GM21360 (cell line): ENCODE measurements at regions not wholly inside any gene's neighbourhood (a gene's known extent, or its start where the extent isn't known, plus 50 kb on each side); places are given as distances from the start of the nearest gene placed in this dataset.

Experiments used
- ATAC-seq: cut with Tn5 transposase; IDR thresholded peaks from one replicate; pipeline ENCODE4 v1.9.1; 2021; ENCODE audit warnings: mild to moderate bottlenecking, moderate library complexity; ENCODE audit not compliant: unreplicated experiment

DNA sequence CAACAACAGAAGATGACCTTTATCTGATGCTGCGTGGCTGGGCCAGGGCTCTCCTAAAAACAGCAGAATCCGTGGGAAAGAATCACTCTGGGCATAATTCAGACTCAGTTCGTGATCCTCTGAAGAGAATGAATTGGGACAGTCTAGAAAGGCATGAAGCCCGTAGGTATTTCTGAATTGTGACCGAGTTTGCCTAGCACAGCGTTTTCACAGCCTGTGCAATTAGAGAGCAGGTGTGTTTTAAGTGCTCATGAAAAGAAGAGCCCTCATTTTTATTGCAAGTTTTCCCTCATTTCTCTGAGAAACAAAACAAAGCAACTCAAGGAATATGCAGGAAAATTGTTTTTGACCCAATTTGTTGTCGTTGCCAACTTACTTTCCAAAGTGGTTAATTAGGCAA is 366.2 kb downstream of the WDR11 start:
- ATAC-seq: no peak

DNA sequence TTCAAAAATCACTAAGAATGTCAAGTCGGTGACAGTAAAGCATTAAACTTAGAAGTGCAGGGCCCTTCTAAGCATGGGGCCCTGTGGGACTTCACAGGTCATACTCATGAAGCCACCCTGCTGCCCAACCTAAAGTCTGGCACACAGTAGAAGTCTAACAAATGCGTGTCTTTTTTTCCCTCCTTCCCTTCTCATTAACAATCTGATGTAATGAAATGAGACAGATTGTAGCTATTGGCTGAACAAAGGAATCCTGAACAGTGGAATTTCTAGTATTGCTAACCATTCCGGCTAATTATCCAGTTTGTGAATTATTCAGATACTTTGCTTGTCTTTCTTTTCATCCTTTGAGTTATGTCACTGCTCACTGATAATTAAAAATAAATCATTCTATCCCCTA is 369.9 kb downstream of the WDR11 start:
- no peak for ATAC-seq

DNA sequence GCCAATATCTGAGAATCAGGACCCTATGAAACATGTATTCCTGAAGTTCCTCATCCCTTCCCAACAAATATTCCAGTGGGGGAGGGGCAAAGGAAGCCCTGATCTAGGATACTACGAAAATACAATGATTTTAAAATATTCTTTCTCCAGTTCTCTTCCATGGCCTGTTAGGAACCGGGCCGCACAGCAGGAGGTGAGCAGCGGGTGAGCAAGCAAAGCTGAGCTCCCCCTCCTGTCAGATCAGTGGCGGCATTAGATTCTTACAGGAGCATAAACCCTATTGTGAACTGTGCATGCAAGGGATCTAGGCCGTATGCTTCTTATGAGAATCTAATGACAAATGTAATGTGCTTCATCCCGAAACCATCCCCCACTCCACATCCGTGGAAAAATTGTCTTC is 370.8 kb downstream of the WDR11 start:
- no peak for ATAC-seq

DNA sequence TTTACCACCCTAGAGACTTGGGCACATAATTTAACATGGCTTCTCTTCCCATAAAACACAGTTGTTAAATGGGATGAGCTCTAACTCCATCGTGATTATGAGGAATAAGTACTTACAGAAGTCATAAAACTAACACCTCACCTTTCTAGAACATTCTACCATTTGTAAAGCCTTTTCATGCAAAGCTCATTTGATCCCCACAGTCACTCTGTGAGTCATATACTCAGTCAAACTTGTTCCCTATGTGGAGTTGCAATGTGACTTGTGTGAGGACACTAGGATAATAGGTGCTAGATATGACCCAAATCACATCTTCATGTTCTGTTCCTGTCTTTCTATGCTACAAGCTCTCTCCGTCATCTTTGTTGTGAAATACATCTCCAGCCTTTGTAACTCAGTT is 371.7 kb downstream of the WDR11 start:
- ATAC-seq: no peak

DNA sequence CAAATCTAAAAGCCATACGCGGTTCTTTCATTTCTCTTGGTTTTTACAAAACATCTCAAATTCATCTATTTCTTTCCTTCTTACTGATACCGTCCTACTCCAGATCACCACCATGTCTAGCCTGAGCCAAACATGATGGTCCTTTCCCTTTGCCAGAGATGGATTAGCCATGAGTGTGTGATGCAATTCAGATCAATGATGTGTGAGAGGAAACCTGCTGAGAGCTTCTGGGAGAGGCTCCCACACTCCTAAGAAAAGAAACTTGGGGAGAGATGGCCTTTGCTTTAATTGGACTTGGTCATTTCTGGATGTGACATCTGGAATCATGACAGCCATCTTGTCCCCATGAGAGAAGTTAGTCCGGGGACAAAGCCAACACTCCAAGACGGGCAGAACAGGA is 367.2 kb downstream of the FGFR2 start:
- ATAC-seq: no peak

DNA sequence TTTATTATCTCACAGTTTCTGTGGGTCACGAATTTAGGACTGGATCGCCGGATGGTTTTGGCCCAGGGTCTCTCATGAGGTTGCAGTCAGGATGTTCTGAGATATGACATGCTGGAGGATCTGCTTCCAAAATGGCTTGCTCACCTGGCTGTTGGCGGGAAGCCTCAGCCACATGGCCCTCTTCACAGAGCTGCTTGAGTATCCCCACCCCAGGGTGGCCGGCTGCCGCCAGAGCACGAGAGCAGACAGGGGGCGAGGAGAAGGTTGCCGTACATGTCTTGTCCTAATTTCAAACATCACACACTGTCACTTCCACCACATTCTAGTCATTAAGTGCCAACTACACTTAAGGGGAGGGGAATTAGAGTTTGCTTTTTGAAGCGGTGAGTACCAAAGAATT is 365.8 kb downstream of the FGFR2 start:
- no peak for ATAC-seq

DNA sequence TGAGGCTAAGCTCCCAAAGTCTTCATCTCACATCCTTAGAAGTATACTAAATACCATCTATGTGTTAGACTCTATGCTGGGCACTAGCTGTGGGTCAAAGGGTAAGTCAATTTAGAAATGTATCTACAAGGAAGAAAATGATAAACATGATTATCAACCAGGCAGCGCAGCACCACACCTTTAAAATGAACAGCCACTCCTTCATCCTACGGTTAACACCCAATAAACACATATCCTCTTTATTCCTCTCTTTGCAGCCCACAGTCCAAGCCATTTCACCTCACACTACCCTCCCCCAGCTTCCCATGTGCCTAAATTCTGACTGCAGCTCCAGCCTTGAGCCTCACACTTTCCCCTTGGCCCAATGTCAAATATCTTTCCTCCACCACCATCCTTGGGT is 362.6 kb downstream of the FGFR2 start:
- no peak for ATAC-seq

DNA sequence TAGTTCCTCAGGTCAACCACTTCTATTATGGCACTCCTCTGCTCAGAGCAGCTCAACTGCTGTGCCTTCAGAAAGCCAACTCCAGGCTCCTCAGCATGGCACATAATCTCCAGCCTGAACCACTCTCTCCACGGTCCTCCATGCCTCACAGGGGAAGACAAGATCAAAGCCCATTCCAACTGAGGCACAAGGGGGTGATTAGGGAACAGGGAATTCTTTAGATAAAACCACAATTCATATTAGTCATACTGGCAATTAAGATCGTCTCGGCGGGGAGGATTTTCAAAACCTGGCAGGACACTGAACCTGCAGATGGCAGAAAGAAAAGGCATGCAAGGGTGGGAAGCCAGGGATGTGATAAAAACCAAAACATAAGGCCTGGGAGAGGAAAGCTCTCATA is 361.6 kb downstream of the FGFR2 start:
- ATAC-seq: no peak

DNA sequence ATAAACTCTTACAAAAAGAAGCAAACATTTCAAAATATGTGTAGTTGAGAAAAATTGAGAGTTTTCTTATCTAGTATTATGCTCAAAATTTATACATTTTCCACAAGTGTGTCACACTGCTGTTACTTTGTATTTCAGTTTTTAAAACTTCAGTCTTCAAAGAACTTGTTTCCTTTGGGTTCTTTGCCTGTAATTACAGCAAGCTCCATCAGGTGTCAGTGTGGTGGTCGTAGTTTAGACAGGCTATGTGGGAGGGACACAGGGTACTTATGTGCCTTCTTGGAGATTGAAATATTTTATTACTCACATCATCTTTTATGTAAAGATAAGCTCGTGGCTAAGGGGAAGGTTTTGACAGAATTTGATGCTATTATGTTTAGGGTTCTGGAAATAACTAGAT is 360.5 kb downstream of the FGFR2 start:
- ATAC-seq: no peak

DNA sequence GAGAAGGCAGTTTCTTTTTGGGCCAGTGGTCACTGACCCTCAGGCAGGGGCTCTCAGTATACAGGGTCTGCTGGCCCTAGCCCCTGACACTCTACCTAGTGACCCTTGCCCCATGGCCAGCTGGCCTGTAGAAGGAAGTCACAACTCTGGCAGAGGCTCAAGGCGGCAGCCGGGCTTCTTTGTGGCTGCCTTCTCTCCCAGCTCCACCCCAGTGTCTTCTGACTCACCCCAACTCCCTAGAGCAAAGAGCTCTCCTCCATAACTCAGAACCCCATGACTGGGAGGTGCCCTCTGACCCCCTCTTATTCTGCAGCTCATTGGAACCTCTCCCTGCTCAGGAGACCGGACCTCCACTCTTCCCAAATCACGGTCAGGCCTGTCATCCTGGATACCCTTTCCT is 358.2 kb downstream of the FGFR2 start:
- ATAC-seq: no peak

DNA sequence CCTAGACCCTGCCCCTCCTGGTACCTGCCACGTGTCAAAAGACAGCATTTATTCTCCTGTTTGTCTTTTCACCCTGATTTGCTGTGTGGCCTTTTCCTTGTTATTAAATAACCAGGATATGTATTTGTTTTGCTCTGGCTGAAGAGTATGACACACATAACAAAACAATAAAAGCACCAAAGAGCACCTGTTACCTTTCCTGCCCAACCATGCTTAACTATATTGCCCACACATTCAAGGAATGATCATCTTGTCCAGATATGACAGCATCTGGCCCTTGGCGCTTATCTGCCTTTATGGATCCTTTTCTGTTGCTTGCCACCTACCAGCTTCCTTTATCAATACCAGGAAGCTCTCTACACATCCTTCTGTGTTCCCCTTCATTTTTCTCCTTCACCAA is 357.7 kb downstream of the FGFR2 start:
- ATAC-seq: no peak

DNA sequence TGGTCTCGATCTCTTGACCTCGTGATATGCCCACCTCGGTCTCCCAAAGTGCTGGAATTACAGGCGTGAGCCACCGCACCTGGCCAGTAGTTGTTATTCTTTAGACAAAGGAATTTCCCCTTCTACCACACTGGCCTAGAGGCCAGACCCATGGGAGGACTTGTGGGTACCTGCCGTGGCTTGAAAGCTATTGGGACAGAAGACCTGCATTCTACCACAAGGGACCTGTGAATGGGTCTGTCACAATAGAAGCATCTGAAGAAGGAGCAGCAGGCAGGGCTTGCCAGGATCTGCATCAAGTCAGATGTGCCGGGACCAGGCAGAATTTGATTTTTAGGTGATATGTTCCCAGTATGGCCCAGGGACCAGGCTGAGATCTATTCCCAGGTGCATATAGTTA is 356.9 kb downstream of the FGFR2 start:
- no peak for ATAC-seq

DNA sequence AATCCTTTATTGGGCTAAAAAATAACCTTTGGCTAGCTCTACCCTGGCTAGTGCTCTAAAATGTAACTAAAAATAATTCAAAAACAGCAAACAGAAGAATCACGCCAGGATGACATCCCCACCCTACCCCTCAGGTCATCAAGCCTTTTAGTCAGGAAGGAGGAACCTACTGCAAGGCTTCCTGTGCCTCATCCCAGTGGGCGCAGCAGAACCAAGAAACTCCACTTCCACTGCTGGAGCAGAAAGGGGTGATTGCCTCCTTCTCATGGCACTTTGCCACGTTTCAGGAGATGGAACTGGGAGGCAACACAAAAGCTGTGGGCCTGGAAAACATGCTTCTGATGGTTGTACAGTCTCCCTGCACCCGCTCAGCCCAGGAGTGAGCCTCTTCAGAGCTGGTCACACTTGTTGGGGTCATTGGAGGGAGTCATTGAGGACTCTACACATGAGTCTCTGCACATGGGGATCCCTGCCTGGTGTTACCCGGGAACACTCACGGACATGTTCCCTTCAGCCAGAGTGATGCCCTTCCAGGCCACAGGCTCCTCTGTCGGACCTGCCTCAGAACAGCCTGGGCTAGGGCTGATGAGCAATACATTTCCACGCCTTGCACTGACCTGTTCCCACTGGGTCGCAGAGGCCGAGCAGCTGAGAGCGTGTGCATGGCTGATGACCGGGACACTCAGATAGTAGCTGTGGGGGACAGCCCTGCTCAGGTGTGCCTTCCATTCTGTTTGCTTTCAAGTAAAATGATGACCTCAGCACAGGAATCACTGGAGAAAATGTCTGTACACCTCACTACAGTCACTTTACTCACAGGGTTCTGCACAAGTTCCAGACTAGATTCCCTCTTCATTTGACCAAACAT is 355.3 kb downstream of the FGFR2 start:
- no peak for ATAC-seq

DNA sequence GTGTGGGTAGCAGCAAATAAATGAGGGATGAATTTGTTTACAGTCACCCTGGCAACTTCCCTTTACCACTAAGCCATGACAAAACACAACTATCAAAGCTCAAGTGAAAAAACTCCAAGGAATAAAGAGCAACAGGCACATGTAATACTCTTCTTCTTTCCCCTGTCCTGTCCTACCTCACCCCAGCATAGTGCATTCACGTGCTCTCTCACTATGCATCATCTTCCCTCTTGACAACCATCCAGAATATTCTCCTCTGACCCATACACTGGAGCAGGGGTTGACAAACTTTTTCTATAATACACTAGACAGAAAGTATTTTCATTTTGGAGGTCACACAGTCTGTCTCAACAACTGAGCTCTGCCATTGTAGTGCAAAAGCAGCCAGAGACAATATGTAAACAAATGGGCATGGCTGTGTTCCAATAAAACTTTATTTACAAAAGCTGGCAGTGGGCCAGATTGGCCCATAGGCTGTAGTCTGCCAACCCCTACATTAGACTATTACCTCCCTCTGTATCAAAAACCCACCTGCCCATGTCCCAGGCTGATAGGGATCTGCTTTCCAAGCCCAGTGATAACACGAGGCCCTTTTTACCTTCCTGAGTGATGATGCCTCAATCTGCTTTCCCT is 354.5 kb downstream of the FGFR2 start:
- no peak for ATAC-seq

DNA sequence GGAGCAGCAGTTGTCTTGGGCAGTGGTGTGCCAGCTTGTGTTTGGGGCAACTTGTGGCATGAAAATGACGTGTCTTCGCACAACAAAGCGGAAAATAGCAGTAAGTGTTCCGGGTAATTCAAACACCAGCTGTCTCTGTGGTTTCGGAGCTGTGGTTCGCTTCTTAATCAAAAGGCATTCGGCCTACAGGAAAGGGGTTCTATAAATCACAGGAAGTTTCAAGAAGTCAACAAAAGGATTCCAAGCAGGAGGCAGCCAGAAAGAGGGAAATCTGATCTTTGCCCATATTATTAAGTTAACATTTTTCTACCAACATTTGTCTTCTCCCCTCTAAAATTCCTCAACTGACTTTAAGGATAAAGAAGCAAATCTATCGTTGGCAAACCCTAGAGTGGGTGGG is 353.4 kb downstream of the FGFR2 start:
- ATAC-seq: no peak

DNA sequence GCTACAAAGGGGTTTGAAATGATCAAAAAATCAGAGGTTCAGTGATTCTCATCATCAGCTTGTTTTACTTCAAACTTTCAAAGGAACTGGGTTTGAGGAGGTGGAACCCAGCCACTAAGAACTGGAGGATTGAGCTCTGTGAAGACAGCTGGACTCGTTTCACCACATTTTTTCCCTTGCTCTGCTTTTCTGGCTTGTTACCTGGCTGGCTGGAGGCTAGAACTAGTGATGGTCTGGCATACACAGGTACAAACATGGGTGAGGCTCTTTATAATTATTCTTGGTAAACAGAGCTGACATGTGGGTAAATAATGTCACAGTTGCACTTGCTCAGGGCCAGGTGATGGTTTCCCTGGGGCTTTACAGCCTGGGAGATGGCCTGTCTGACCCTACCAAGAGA is 352.5 kb downstream of the FGFR2 start:
- no peak for ATAC-seq

DNA sequence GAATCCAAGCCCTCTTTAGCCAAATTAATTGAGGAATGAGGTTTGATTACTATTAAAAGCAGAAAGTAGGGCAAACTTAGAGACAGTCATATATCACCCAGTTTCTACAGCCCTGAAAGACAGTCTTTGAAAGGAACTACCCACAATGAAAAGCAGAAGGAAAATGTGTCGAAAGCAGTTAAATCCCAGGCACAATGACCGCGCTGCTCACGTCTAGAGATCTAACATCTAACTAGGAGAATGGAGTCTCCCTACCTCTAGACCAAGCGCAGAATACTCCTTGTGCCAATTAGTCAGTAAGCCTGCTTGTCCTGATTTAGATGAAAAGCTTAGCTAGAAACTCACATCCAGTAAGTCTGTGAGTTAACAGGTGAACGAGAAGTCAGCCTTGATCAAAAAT is 350.0 kb downstream of the FGFR2 start:
- no peak for ATAC-seq

DNA sequence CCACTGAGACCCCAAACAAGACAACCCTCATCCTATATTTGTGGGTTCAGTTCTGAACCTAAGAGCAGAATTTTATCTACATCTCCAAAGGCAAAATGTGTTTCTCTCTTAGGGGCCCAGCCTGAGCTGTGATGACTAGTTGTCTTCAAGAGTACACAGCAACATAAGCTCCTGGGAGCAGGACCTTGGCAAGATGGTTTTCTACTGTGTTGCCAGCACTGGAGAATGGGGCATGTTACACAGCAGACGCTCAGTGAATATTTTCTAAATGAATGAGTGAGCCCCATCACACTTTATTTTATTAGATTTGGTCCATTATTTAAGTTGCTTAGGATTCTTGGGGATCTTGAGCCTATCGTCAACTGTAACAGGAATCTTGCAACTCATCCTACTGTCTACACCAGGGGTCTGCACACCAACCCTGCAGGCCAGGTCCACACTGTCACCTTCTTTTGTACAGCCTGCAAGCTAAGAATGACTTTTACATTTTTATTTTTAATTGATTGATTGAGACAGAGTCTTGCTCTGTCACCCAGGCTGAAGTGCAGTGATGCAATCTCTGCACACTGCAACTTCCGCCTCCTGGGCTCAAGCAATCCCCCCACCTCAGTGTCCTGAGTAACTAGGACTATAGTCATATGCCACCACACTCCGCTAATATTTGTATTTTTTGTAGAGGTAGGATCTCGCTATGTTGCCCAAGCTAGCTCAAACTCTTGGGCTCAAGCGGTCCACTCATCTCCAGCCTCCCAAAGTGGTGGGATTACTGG is 347.1 kb downstream of the FGFR2 start:
- ATAC-seq: no peak

DNA sequence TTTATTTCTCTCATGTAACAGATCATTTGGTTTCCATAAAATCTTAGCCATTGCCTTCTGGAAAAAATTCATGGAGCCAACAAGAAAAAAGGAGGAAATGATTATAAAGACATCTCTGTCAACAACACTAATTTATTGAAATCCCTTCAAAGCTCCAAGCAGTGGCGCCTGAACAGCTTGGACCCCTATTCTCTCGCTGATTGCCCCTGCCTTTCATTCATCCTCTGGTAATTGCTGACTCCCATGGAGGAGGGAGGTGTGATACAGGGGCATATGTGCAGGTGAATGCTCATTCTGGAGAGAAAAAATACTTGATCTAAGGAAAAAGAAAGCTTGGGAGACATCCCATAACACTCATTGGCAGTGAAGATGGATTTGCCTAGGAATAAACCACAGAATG is 345.5 kb downstream of the FGFR2 start:
- no peak for ATAC-seq

DNA sequence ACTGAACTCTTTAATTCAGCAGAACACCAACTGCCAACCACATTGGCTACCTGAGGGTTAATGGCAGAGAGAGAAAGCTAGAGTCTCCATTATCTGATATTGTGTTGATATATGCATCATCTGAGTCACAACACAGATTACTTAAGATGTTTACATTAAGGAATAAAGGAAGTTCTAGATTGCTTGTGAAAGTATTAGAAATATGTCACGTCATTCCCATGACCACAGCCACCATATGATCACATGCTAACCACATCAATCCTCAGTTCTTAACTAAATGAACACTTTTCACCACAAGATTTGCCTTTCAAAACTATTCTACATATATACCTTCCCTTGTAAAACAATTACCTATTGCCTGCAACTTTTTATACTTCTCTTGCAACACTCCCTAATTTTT is 337.9 kb downstream of the FGFR2 start:
- ATAC-seq: no peak

DNA sequence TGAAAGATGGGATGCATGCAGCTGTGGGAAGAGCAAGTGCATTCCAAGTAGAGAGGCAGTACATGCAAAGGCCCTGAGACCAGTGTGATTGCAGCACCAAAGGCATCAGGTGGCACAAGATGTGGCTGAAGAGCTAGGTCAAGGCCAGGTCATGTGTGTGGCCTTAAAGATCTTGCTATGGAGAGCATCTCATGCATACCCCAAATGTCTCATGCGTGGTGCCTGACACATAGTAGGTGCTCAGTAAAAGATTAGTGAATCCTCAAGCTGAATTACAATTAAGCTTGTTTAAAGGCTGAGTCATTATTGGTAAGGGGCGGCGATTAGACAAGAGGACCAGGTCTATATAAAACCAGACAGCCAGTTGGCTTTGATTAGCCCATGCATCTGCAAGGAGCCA is 336.6 kb downstream of the FGFR2 start:
- ATAC-seq: no peak
